Endodermal cell (in vitro differentiated cells): ENCODE measurements at regions not wholly inside any gene's neighbourhood (a gene's known extent, or its start where the extent isn't known, plus 50 kb on each side); places are given as distances from the start of the nearest gene placed in this dataset.

Source experiments
- DNase-seq: peaks from one replicate; pipeline ENCODE4 v3.0.0-alpha.2; 2017
- H3K27ac ChIP-seq: 2 replicates; pipeline ENCODE4 v1.5.1; 2013; ENCODE audit warnings: mild to moderate bottlenecking, low read depth, low read length, moderate library complexity
- H3K27me3 ChIP-seq: 2 replicates; pipeline ENCODE4 v1.6.1; 2013; ENCODE audit warnings: mild to moderate bottlenecking, low read length, moderate library complexity; ENCODE audit not compliant: insufficient read depth, control insufficient read depth, poor library complexity, severe bottlenecking
- H3K36me3 ChIP-seq: 2 replicates; pipeline ENCODE4 v1.7.0; 2013; ENCODE audit warnings: mild to moderate bottlenecking, low read length, moderate library complexity; ENCODE audit not compliant: control insufficient read depth, insufficient read depth
- H3K4me1 ChIP-seq: one replicate; pipeline ENCODE4 v1.7.0; 2013; ENCODE audit warnings: low read length; ENCODE audit not compliant: control insufficient read depth, insufficient read depth
- H3K4me3 ChIP-seq: 2 replicates; pipeline ENCODE4 v1.5.1; 2013; ENCODE audit warnings: mild to moderate bottlenecking, low read length, moderate library complexity
- H3K9ac ChIP-seq: 2 replicates; pipeline ENCODE4 v1.6.1; 2013; ENCODE audit warnings: mild to moderate bottlenecking, low read length, moderate library complexity; ENCODE audit not compliant: poor library complexity, severe bottlenecking; ENCODE audit errors: extremely low read depth
- H3K9me3 ChIP-seq: 2 replicates; pipeline ENCODE4 v1.6.1; 2013; ENCODE audit warnings: mild to moderate bottlenecking, low read length, moderate library complexity; ENCODE audit not compliant: control insufficient read depth
- H3K27ac Mint-ChIP-seq: 2 replicates; pipeline ENCODE4 v1.8.0; 2020; ENCODE audit warnings: mixed read lengths
- H3K27me3 Mint-ChIP-seq: 2 replicates; pipeline ENCODE4 v1.8.0; 2021; ENCODE audit warnings: mild to moderate bottlenecking, mixed read lengths; ENCODE audit not compliant: insufficient read depth
- H3K36me3 Mint-ChIP-seq: 2 replicates; pipeline ENCODE4 v1.8.0; 2020; ENCODE audit warnings: low read depth, mixed read lengths
- H3K4me1 Mint-ChIP-seq: 2 replicates; pipeline ENCODE4 v1.8.0; 2020; ENCODE audit warnings: mixed read lengths
- H3K4me3 Mint-ChIP-seq: 2 replicates; pipeline ENCODE4 v1.8.0; 2020; ENCODE audit warnings: mild to moderate bottlenecking, moderate library complexity, mixed read lengths
- H3K9me3 Mint-ChIP-seq: 2 replicates; pipeline ENCODE4 v1.8.0; 2020; ENCODE audit warnings: mild to moderate bottlenecking, mixed read lengths
- WGBS, 2 experiments: methylation state at CpG; one replicate each; pipeline versions ENCODE4 v1.1.5 to v1.1.7; 2013; ENCODE audit warnings: missing lambda C conversion rate in 2 of 2, mixed read lengths in 1 of 2; ENCODE audit not compliant: insufficient coverage in 1 of 2, insufficient read length in 1 of 2; 5-methylcytosine and 5-hydroxymethylcytosine counted together
- TF ChIP-seq, protein P1 (sequence below): fragments of 200-600 bp; sonication (generic); conservative IDR thresholded peaks from 2 replicates; pipeline ENCODE4 v1.5.0; 2021; ENCODE audit warnings: antibody characterized with exemption, mild to moderate bottlenecking

DNA sequence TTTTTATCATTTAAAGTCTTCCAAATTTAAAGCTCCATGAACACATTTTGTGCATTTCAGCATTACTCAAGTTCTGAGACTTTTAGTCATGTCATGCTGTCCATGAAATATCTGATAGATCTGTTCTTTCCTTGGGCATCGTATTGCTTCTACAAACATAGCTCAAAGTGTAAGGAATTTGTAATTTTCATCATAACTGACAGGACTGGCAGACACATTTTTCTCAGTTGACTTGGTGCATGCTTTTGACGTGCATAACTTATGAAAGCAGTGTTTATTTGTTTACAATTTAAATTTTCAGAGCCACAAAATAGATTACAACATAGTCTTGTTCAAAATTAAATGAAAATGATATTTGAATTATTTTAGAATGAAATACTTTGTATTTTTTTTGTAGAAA is 812.1 kb upstream of the NOVA1 start:
- no peak overlapping the region for H3K4me3 Mint-ChIP-seq
- WGBS, 2 experiments = 91% methylated on average over 2 of the region's 2 CpGs; no CpG with 5 or more reads in 1 of the 2 experiments
- H3K4me3 ChIP-seq = no peak overlapping the region
- H3K27me3 Mint-ChIP-seq = no peaks in the 10 kb centered on the region
- no peaks in the 10 kb centered on the region for H3K9me3 Mint-ChIP-seq
- H3K36me3 ChIP-seq = no peaks in the 10 kb centered on the region
- no peaks in the 10 kb centered on the region for H3K4me1 ChIP-seq
- H3K27me3 ChIP-seq = no peaks in the 10 kb centered on the region
- H3K27ac Mint-ChIP-seq = no peak overlapping the region
- no peak for DNase-seq
- no peaks in the 10 kb centered on the region for H3K4me1 Mint-ChIP-seq
- H3K27ac ChIP-seq = no peak overlapping the region
- H3K9me3 ChIP-seq = no peaks in the 10 kb centered on the region
- TF ChIP-seq, protein P1, sequence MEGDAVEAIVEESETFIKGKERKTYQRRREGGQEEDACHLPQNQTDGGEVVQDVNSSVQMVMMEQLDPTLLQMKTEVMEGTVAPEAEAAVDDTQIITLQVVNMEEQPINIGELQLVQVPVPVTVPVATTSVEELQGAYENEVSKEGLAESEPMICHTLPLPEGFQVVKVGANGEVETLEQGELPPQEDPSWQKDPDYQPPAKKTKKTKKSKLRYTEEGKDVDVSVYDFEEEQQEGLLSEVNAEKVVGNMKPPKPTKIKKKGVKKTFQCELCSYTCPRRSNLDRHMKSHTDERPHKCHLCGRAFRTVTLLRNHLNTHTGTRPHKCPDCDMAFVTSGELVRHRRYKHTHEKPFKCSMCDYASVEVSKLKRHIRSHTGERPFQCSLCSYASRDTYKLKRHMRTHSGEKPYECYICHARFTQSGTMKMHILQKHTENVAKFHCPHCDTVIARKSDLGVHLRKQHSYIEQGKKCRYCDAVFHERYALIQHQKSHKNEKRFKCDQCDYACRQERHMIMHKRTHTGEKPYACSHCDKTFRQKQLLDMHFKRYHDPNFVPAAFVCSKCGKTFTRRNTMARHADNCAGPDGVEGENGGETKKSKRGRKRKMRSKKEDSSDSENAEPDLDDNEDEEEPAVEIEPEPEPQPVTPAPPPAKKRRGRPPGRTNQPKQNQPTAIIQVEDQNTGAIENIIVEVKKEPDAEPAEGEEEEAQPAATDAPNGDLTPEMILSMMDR = no peak
- H3K9ac ChIP-seq = no peak overlapping the region
- H3K36me3 Mint-ChIP-seq = no peaks in the 10 kb centered on the region

DNA sequence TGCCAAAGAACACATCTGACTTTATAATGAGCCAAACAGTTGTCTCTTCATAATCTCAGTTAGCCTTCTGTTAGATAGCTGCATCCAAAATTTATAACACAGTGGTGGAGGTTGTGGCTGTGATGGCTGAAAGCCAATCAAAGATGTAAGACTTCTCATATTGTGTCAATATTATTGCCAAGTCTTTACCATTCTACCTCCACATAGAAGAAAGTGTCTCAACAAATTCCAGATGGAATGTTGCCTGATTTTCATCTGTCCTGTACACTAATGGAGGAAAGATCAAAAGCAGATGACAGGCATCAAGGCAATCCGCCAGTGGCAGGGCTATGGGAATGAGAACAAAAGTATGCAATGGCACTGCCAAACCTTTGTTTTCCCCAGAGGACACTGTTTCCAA is 813.1 kb upstream of the NOVA1 start:
- no peaks in the 10 kb centered on the region for H3K27me3 ChIP-seq
- no peaks in the 10 kb centered on the region for H3K36me3 ChIP-seq
- Mint-ChIP-seq H3K36me3 (no peaks in the 10 kb centered on the region), H3K27me3 (no peaks in the 10 kb centered on the region), H3K4me3 (no peak overlapping the region), H3K9me3 (no peaks in the 10 kb centered on the region), H3K4me1 (no peaks in the 10 kb centered on the region), H3K27ac (no peak overlapping the region)
- H3K9me3 ChIP-seq = no peaks in the 10 kb centered on the region
- no peak overlapping the region for H3K4me3 ChIP-seq
- no peak for DNase-seq
- no peak overlapping the region for H3K9ac ChIP-seq
- no peaks in the 10 kb centered on the region for H3K4me1 ChIP-seq
- TF ChIP-seq, protein P1 = no peak
- WGBS, 2 experiments = 93 to 100% methylated on average over 1 of the region's 1 CpG
- no peak overlapping the region for H3K27ac ChIP-seq

DNA sequence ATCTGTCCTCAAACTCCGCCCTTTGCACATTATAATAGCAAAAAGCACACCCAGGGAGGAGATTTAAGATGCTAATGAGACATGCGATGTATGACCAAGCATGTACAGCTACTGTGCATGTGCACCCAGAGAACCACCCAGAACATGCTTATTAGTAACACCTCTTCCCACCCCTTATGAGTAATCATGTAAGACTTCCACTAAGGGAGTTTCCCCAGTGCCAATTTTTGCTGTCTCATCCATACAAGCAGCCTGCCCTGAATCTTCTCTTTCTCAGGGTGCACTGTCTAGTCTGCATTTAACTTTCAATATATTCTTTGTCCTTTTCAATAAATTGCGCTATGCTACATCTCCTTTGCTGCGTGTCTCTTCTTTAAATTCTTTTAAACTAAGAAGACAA is 830.0 kb upstream of the NOVA1 start:
- Histone ChIP-seq H3K27ac (no peak overlapping the region), H3K36me3 (no peaks in the 10 kb centered on the region), H3K9ac (no peak overlapping the region), H3K4me3 (no peak overlapping the region), H3K4me1 (no peaks in the 10 kb centered on the region), H3K9me3 (no peaks in the 10 kb centered on the region), H3K27me3 (no peaks in the 10 kb centered on the region)
- no peaks in the 10 kb centered on the region for H3K27me3 Mint-ChIP-seq
- H3K27ac Mint-ChIP-seq = no peak overlapping the region
- H3K4me1 Mint-ChIP-seq = no peaks in the 10 kb centered on the region
- H3K36me3 Mint-ChIP-seq = no peaks in the 10 kb centered on the region
- WGBS, 2 experiments = 99 to 100% methylated on average over 2 to 4 of the region's 4 CpGs
- H3K9me3 Mint-ChIP-seq = no peaks in the 10 kb centered on the region
- no peak overlapping the region for H3K4me3 Mint-ChIP-seq
- TF ChIP-seq, protein P1 = no peak
- DNase-seq = no peak
